Ishikawa (cell line): ENCODE measurements at regions not wholly inside any gene's neighbourhood (a gene's known extent, or its start where the extent isn't known, plus 50 kb on each side); places are given as distances from the start of the nearest gene placed in this dataset.

ENCODE experiments used
- CEBPB ChIP-seq: IDR thresholded peaks from 2 replicates; pipeline ENCODE4 v1.6.1; 2012
- CREB1 ChIP-seq: IDR thresholded peaks from 2 replicates; pipeline ENCODE4 v1.6.1; 2012; ENCODE audit warnings: low read depth
- EP300 ChIP-seq: IDR thresholded peaks from 2 replicates; pipeline ENCODE4 v1.6.1; 2012; ENCODE audit warnings: borderline replicate concordance
- FOXM1 ChIP-seq: IDR thresholded peaks from 2 replicates; pipeline ENCODE4 v1.6.1; 2012; ENCODE audit warnings: low read depth, borderline replicate concordance
- RAD21 ChIP-seq: IDR thresholded peaks from 2 replicates; pipeline ENCODE4 v1.6.1; 2012; ENCODE audit warnings: low read depth
- TAF1 ChIP-seq: IDR thresholded peaks from 2 replicates; pipeline ENCODE4 v1.6.1; 2012; ENCODE audit warnings: low read depth, mild to moderate bottlenecking
- YY1 ChIP-seq: IDR thresholded peaks from 2 replicates; pipeline ENCODE4 v1.6.1; 2012; ENCODE audit warnings: low read depth
- ZBTB7A ChIP-seq: IDR thresholded peaks from 2 replicates; pipeline ENCODE4 v1.6.1; 2012; ENCODE audit warnings: low read depth
- TF ChIP-seq, protein P1 (sequence below): IDR thresholded peaks from 2 replicates; pipeline ENCODE4 v1.6.1; 2012; ENCODE audit warnings: low read depth, mild to moderate bottlenecking
- TF ChIP-seq, protein P2 (sequence below): IDR thresholded peaks from 2 replicates; pipeline ENCODE4 v1.6.1; 2012
- TF ChIP-seq, protein P3 (sequence below): IDR thresholded peaks from 2 replicates; pipeline ENCODE4 v1.6.1; 2012

DNA sequence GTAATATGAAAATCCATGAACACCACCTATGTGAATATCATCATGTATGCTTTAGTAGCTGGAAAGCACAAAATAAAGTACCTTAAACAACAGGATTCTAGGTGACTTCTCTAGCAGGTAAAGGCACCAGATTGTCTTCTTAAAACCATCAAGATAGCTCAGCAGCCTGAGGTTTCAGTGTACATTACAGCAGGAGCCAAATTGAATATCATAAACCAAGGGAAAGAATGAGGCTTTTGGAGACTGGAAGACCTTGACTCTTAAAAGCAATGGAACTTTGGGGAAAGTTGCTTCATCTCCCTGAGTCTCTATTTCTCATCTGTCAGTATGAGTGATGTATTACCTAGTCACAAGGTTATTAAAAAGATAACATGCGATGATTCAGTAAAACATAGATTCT is 429.7 kb upstream of the SPHKAP start:
- no peak for TF ChIP-seq EP300
- no peak for TF ChIP-seq CEBPB
- TF ChIP-seq, protein P1, sequence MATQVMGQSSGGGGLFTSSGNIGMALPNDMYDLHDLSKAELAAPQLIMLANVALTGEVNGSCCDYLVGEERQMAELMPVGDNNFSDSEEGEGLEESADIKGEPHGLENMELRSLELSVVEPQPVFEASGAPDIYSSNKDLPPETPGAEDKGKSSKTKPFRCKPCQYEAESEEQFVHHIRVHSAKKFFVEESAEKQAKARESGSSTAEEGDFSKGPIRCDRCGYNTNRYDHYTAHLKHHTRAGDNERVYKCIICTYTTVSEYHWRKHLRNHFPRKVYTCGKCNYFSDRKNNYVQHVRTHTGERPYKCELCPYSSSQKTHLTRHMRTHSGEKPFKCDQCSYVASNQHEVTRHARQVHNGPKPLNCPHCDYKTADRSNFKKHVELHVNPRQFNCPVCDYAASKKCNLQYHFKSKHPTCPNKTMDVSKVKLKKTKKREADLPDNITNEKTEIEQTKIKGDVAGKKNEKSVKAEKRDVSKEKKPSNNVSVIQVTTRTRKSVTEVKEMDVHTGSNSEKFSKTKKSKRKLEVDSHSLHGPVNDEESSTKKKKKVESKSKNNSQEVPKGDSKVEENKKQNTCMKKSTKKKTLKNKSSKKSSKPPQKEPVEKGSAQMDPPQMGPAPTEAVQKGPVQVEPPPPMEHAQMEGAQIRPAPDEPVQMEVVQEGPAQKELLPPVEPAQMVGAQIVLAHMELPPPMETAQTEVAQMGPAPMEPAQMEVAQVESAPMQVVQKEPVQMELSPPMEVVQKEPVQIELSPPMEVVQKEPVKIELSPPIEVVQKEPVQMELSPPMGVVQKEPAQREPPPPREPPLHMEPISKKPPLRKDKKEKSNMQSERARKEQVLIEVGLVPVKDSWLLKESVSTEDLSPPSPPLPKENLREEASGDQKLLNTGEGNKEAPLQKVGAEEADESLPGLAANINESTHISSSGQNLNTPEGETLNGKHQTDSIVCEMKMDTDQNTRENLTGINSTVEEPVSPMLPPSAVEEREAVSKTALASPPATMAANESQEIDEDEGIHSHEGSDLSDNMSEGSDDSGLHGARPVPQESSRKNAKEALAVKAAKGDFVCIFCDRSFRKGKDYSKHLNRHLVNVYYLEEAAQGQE, result no peak
- TF ChIP-seq, protein P2, sequence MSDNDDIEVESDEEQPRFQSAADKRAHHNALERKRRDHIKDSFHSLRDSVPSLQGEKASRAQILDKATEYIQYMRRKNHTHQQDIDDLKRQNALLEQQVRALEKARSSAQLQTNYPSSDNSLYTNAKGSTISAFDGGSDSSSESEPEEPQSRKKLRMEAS, result no peak
- TF ChIP-seq FOXM1, result no peak
- TF ChIP-seq YY1, result no peak
- TF ChIP-seq TAF1, result no peak
- TF ChIP-seq RAD21, result no peak
- TF ChIP-seq, protein P3, sequence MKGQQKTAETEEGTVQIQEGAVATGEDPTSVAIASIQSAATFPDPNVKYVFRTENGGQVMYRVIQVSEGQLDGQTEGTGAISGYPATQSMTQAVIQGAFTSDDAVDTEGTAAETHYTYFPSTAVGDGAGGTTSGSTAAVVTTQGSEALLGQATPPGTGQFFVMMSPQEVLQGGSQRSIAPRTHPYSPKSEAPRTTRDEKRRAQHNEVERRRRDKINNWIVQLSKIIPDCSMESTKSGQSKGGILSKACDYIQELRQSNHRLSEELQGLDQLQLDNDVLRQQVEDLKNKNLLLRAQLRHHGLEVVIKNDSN, result no peak
- no peak for TF ChIP-seq CREB1
- TF ChIP-seq ZBTB7A, result no peak
